H9 (cell line): ENCODE measurements at regions not wholly inside any gene's neighbourhood (a gene's known extent, or its start where the extent isn't known, plus 50 kb on each side); places are given as distances from the start of the nearest gene placed in this dataset.

Experiments
- DNase-seq: peaks from one replicate; pipeline ENCODE4 v3.0.0-alpha.2; 2017
- H2AFZ ChIP-seq: one replicate; pipeline ENCODE4 v1.6.1; 2013; ENCODE audit warnings: mild to moderate bottlenecking, low read length, control low read depth, moderate library complexity
- H2AK5ac ChIP-seq: 2 replicates; pipeline ENCODE4 v1.6.1; 2013; ENCODE audit warnings: low read length, control low read depth, mixed read lengths; ENCODE audit not compliant: insufficient read length
- H2BK120ac ChIP-seq: one replicate; pipeline ENCODE4 v1.6.1; 2013; ENCODE audit warnings: low read depth, mild to moderate bottlenecking, low read length, control low read depth, inconsistent platforms; ENCODE audit not compliant: poor library complexity, severe bottlenecking
- H2BK12ac ChIP-seq: 2 replicates; pipeline ENCODE4 v1.6.1; 2013; ENCODE audit warnings: low read length, control low read depth, mixed read lengths, low read depth; ENCODE audit not compliant: insufficient read length
- H2BK15ac ChIP-seq: 2 replicates; pipeline ENCODE4 v1.6.1; 2013; ENCODE audit warnings: low read depth, low read length, control low read depth
- H2BK20ac ChIP-seq: one replicate; pipeline ENCODE4 v1.6.1; 2013; ENCODE audit warnings: low read depth, mild to moderate bottlenecking, low read length, control low read depth, inconsistent platforms; ENCODE audit not compliant: poor library complexity, severe bottlenecking
- H2BK5ac ChIP-seq: 2 replicates; pipeline ENCODE4 v1.6.1; 2013; ENCODE audit warnings: low read length, control low read depth, mixed read lengths; ENCODE audit not compliant: insufficient read length
- H3K14ac ChIP-seq: 2 replicates; pipeline ENCODE4 v1.6.1; 2013; ENCODE audit warnings: low read length, control low read depth; ENCODE audit not compliant: insufficient read depth
- H3K18ac ChIP-seq: 2 replicates; pipeline ENCODE4 v1.6.1; 2013; ENCODE audit warnings: low read depth, mild to moderate bottlenecking, mixed read lengths, low read length, control low read depth; ENCODE audit not compliant: insufficient read length
- H3K23ac ChIP-seq: 2 replicates; pipeline ENCODE4 v1.6.1; 2013; ENCODE audit warnings: low read length, control low read depth, mixed read lengths, low read depth; ENCODE audit not compliant: insufficient read length
- H3K23me2 ChIP-seq: 2 replicates; pipeline ENCODE4 v1.6.1; 2013; ENCODE audit warnings: low read depth, mild to moderate bottlenecking, mixed read lengths, low read length, control low read depth; ENCODE audit not compliant: insufficient read length, poor library complexity, severe bottlenecking
- H3K27ac ChIP-seq: 2 replicates; pipeline ENCODE4 v1.5.1; 2013; ENCODE audit warnings: low read length, control low read depth, mixed read lengths, low read depth; ENCODE audit not compliant: insufficient read length
- H3K27me3 ChIP-seq: 2 replicates; pipeline ENCODE4 v1.6.1; 2013; ENCODE audit warnings: low read length, control low read depth, inconsistent platforms; ENCODE audit not compliant: insufficient read depth
- H3K4ac ChIP-seq: 2 replicates; pipeline ENCODE4 v1.6.1; 2013; ENCODE audit warnings: low read depth, mild to moderate bottlenecking, control low read depth, inconsistent platforms, low read length, moderate library complexity
- H3K4me1 ChIP-seq: 2 replicates; pipeline ENCODE4 v1.6.1; 2013; ENCODE audit warnings: low read length, control low read depth, inconsistent platforms; ENCODE audit not compliant: insufficient read depth
- H3K4me2 ChIP-seq: 2 replicates; pipeline ENCODE4 v1.6.1; 2013; ENCODE audit warnings: low read length, control low read depth, mixed read lengths; ENCODE audit not compliant: insufficient read length, insufficient read depth
- H3K56ac ChIP-seq: 2 replicates; pipeline ENCODE4 v1.6.1; 2013; ENCODE audit warnings: low read depth, mild to moderate bottlenecking, mixed read lengths, low read length, control low read depth; ENCODE audit not compliant: insufficient read length
- H3K79me1 ChIP-seq: 2 replicates; pipeline ENCODE4 v1.6.1; 2013; ENCODE audit warnings: low read depth, mild to moderate bottlenecking, moderate library complexity, low read length, control low read depth, inconsistent platforms; ENCODE audit not compliant: insufficient read depth, poor library complexity, severe bottlenecking
- H3K79me2 ChIP-seq: 2 replicates; pipeline ENCODE4 v1.6.1; 2013; ENCODE audit warnings: low read length, control low read depth, inconsistent platforms; ENCODE audit not compliant: insufficient read depth
- H3K9ac ChIP-seq: 2 replicates; pipeline ENCODE4 v1.6.1; 2013; ENCODE audit warnings: low read length, control low read depth, mixed read lengths; ENCODE audit not compliant: insufficient read length; ENCODE audit errors: extremely low read depth
- H3K9me3 ChIP-seq: one replicate; pipeline ENCODE4 v1.6.1; 2013; ENCODE audit warnings: low read depth, low read length, inconsistent platforms; ENCODE audit not compliant: control insufficient read depth
- H3T11ph ChIP-seq: one replicate; pipeline ENCODE4 v1.6.1; 2013; ENCODE audit warnings: mild to moderate bottlenecking, low read length, control low read depth, inconsistent platforms
- H4K20me1 ChIP-seq: one replicate; pipeline ENCODE4 v1.6.1; 2013; ENCODE audit not compliant: control insufficient read depth, insufficient read length, insufficient read depth
- H4K5ac ChIP-seq: 2 replicates; pipeline ENCODE4 v1.6.1; 2013; ENCODE audit warnings: low read depth, mild to moderate bottlenecking, mixed read lengths, low read length, control low read depth; ENCODE audit not compliant: insufficient read length
- H4K8ac ChIP-seq: replicated peaks from 2 replicates; pipeline ENCODE4 v1.6.1; 2013; ENCODE audit warnings: low read length, control low read depth, mixed read lengths, low read depth; ENCODE audit not compliant: insufficient read length
- H4K91ac ChIP-seq: 2 replicates; pipeline ENCODE4 v1.6.1; 2013; ENCODE audit warnings: low read depth, mild to moderate bottlenecking, moderate library complexity, mixed read lengths, low read length, control low read depth; ENCODE audit not compliant: insufficient read length
- H3K27ac Mint-ChIP-seq, 3 experiments: 2 replicates in 2 of 3; 3 replicates in 1 of 3; pipeline ENCODE4 v1.8.0; 2020 to 2021; ENCODE audit warnings: mixed read lengths in 3 of 3, mild to moderate bottlenecking in 1 of 3, moderate library complexity in 1 of 3
- H3K27me3 Mint-ChIP-seq: 2 replicates; pipeline ENCODE4 v1.8.0; 2021; ENCODE audit warnings: low read depth, mild to moderate bottlenecking, moderate library complexity, mixed read lengths
- H3K36me3 Mint-ChIP-seq, 3 experiments: 2 replicates in 2 of 3; 3 replicates in 1 of 3; pipeline ENCODE4 v1.8.0; 2020 to 2021; ENCODE audit warnings: low read depth in 3 of 3, mixed read lengths in 3 of 3; ENCODE audit not compliant: insufficient read depth in 1 of 3
- H3K4me1 Mint-ChIP-seq, 2 experiments: 2 replicates each; pipeline ENCODE4 v1.8.0; 2020; ENCODE audit warnings: mixed read lengths in 2 of 2
- H3K4me3 Mint-ChIP-seq, 2 experiments: 2 replicates in 1 of 2; 3 replicates in 1 of 2; pipeline ENCODE4 v1.8.0; 2020 to 2021; ENCODE audit warnings: mild to moderate bottlenecking in 2 of 2, mixed read lengths in 2 of 2, moderate library complexity in 1 of 2
- H3K9me3 Mint-ChIP-seq, 2 experiments: 2 replicates in 1 of 2; 3 replicates in 1 of 2; pipeline ENCODE4 v1.8.0; 2020; ENCODE audit warnings: mild to moderate bottlenecking in 2 of 2, mixed read lengths in 2 of 2, moderate library complexity in 1 of 2
- TF ChIP-seq, protein P1 (sequence below): fragments of 200-600 bp; sonication (generic); conservative IDR thresholded peaks from 3 replicates; pipeline ENCODE4 v1.8.0; 2021; ENCODE audit warnings: antibody characterized with exemption, mild to moderate bottlenecking

DNA sequence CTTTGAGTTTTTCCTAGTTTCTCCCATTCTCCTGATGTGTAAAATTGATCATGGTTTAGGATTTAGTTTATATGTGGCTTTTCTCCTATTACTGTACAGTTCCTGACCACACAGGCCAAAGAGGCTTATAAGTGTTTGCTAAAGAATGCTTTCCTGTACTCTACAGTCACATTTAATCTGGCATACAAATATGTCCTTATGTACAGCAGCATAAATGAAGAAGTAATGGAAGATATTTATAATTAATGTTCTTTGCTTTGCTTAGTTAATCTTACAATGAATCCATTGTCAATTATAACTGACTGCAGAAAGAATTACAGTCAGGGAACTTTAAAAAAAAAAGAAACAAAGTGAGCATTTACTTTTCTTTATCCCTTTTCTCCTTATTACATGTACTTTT lies 293.9 kb downstream of the KCNC2 start:
- H3K4me1 Mint-ChIP-seq, result no peaks in the 10 kb centered on the region

More for the DNA sequence above, 293.9 kb downstream of the KCNC2 start:
- H3K79me1 ChIP-seq, result no peaks in the 10 kb centered on the region
- no peak overlapping the region for H3T11ph ChIP-seq
- H3K14ac ChIP-seq, result no peak overlapping the region
- H3K4me1 ChIP-seq, result no peaks in the 10 kb centered on the region
- no peak overlapping the region for H3K56ac ChIP-seq
- H3K9ac ChIP-seq, result no peak overlapping the region
- no peak overlapping the region for H3K23ac ChIP-seq
- DNase-seq, result no peak
- H4K91ac ChIP-seq, result no peak overlapping the region
- H4K8ac ChIP-seq, result no peak overlapping the region
- no peak overlapping the region for H2BK5ac ChIP-seq
- no peak overlapping the region for H2AK5ac ChIP-seq
- H3K27me3 ChIP-seq, result no peaks in the 10 kb centered on the region
- no peak overlapping the region for H4K5ac ChIP-seq
- no peaks in the 10 kb centered on the region for H3K9me3 ChIP-seq
- H3K4ac ChIP-seq, result no peak overlapping the region
- H3K9me3 Mint-ChIP-seq, result no peaks in the 10 kb centered on the region
- no peak overlapping the region for H3K18ac ChIP-seq
- H2BK20ac ChIP-seq, result no peak overlapping the region
- no peaks in the 10 kb centered on the region for H3K79me2 ChIP-seq
- no peaks in the 10 kb centered on the region for H3K36me3 Mint-ChIP-seq
- no peak overlapping the region for H3K4me3 Mint-ChIP-seq
- H2BK15ac ChIP-seq, result no peak overlapping the region
- no peaks in the 10 kb centered on the region for H3K27me3 Mint-ChIP-seq
- H3K4me2 ChIP-seq, result no peak overlapping the region
- TF ChIP-seq, protein P1, sequence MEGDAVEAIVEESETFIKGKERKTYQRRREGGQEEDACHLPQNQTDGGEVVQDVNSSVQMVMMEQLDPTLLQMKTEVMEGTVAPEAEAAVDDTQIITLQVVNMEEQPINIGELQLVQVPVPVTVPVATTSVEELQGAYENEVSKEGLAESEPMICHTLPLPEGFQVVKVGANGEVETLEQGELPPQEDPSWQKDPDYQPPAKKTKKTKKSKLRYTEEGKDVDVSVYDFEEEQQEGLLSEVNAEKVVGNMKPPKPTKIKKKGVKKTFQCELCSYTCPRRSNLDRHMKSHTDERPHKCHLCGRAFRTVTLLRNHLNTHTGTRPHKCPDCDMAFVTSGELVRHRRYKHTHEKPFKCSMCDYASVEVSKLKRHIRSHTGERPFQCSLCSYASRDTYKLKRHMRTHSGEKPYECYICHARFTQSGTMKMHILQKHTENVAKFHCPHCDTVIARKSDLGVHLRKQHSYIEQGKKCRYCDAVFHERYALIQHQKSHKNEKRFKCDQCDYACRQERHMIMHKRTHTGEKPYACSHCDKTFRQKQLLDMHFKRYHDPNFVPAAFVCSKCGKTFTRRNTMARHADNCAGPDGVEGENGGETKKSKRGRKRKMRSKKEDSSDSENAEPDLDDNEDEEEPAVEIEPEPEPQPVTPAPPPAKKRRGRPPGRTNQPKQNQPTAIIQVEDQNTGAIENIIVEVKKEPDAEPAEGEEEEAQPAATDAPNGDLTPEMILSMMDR, result no peak
- no peak overlapping the region for H2AFZ ChIP-seq
- H4K20me1 ChIP-seq, result peaks cover 2% of the 10 kb centered on the region
- no peaks in the 10 kb centered on the region for H3K23me2 ChIP-seq
- no peak overlapping the region for H2BK12ac ChIP-seq
- H3K27ac ChIP-seq, result no peak overlapping the region
- H2BK120ac ChIP-seq, result no peak overlapping the region
- no peak overlapping the region for H3K27ac Mint-ChIP-seq
